Kidney glomerular epithelial cell (primary cell): ENCODE measurements at regions not wholly inside any gene's neighbourhood (a gene's known extent, or its start where the extent isn't known, plus 50 kb on each side); places are given as distances from the start of the nearest gene placed in this dataset.
"Not testable (repeated sequence)": the region's sequence is repeated elsewhere in the genome, so short reads cannot be mapped to it uniquely, and the experiment has no call there.

Experiments used
- DNase-seq: peaks from one replicate; lab custom pipeline; 2025; lab: John Stamatoyannopoulos, UW

GRCh38 chr6:27190126-27190525 lies 57.4 kb upstream of the PRSS16 start:
- no peak for DNase-seq

GRCh38 chr6:27194453-27194852 lies 53.0 kb upstream of the PRSS16 start:
- DNase-seq = not testable (repeated sequence)

GRCh38 chr6:27195547-27195946 lies 52.0 kb upstream of the PRSS16 start:
- DNase-seq = not testable (repeated sequence)
